Esophagus squamous epithelium (tissue), 4 donors: ENCODE measurements at regions not wholly inside any gene's neighbourhood (a gene's known extent, or its start where the extent isn't known, plus 50 kb on each side); places are given as distances from the start of the nearest gene placed in this dataset.

ENCODE experiments used
- POLR2A ChIP-seq, 4 donors: fragments of 450-650 bp; IDR thresholded peaks; one replicate each; pipeline ENCODE4 v1.6.1; 2017; ENCODE audit warnings: antibody characterized with exemption in 4 of 4, mild to moderate bottlenecking in 4 of 4, moderate library complexity in 3 of 4
- TF ChIP-seq, protein P1 (sequence below), 6 experiments: fragments of 450-650 bp in 4 of 6; fragments of 200-600 bp in 2 of 6; sonication (generic) in 2 of 6; IDR thresholded peaks; one replicate each; pipeline ENCODE4 v1.5.1; 2016 to 2019; ENCODE audit warnings: antibody characterized with exemption in 6 of 6, mild to moderate bottlenecking in 4 of 6, moderate library complexity in 4 of 6

- TF ChIP-seq, protein P1, sequence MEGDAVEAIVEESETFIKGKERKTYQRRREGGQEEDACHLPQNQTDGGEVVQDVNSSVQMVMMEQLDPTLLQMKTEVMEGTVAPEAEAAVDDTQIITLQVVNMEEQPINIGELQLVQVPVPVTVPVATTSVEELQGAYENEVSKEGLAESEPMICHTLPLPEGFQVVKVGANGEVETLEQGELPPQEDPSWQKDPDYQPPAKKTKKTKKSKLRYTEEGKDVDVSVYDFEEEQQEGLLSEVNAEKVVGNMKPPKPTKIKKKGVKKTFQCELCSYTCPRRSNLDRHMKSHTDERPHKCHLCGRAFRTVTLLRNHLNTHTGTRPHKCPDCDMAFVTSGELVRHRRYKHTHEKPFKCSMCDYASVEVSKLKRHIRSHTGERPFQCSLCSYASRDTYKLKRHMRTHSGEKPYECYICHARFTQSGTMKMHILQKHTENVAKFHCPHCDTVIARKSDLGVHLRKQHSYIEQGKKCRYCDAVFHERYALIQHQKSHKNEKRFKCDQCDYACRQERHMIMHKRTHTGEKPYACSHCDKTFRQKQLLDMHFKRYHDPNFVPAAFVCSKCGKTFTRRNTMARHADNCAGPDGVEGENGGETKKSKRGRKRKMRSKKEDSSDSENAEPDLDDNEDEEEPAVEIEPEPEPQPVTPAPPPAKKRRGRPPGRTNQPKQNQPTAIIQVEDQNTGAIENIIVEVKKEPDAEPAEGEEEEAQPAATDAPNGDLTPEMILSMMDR (IDR thresholded peaks at IDR 0.05) = no peak
- no peak for TF ChIP-seq POLR2A (IDR thresholded peaks at IDR 0.05)
Observed at GRCh38 chr9:106621313-106622163, 241.4 kb upstream of the ZNF462 start.
